ENCODE measurements at regions not wholly inside any gene's neighbourhood (a gene's known extent, or its start where the extent isn't known, plus 50 kb on each side); places are given as distances from the start of the nearest gene placed in this dataset.

GRCh38 chr7:106812027-106812643 lies 52.9 kb upstream of the PIK3CG start:
- peak; percentile 25 for DNase-seq

- DNase-seq = no peak
Measured at GRCh38 chr7:106813705-106814305, 51.3 kb upstream of the PIK3CG start.

GRCh38 chr7:106814887-106815286 lies 50.2 kb upstream of the PIK3CG start:
- DNase-seq = no peak
